ENCODE measurements at regions not wholly inside any gene's neighbourhood (a gene's known extent, or its start where the extent isn't known, plus 50 kb on each side); places are given as distances from the start of the nearest gene placed in this dataset.

DNA sequence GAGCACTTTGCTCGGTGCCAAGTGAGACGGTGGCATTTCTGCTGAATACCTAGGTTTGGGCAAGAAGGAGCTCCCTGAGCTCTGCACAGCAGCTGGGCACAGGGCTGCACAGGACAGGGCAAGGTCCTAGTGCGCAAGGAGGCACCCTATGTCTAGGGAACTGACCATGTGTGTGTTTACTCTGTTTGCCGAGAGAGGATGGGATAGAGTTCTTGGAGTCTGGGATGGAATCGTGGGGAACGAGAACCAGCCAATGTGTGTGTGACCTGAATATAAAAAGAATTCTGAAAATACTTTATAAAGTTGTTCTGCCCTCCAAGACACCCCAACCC, 179.5 kb upstream of the NECTIN1 start:
- Histone ChIP-seq H3K79me2 (ENCODE audit: insufficient read depth, low read length) (no peaks in the 10 kb centered on the region), H3K4me1 (ENCODE audit: control insufficient read depth in 1 of 2, insufficient read depth in 2 of 2, low read length in 2 of 2) (no peaks in the 10 kb centered on the region), H3K27me3 (ENCODE audit: control insufficient read depth in 2 of 2, insufficient read depth in 2 of 2, low read length in 2 of 2) (no peaks in the 10 kb centered on the region), H3K4me2 (replicated peaks; ENCODE audit: extremely low read depth, low read length, poor library complexity, severe bottlenecking) (no peak overlapping the region), H3K36me3 (replicated peaks in 1 of 2; ENCODE audit: control insufficient read depth in 1 of 2, insufficient read depth in 2 of 2, low read length in 2 of 2) (no peaks in the 10 kb centered on the region), H3K9me3 (replicated peaks in 1 of 2; ENCODE audit: control insufficient read depth in 1 of 2, insufficient read depth in 1 of 2, low read length in 2 of 2) (no peaks in the 10 kb centered on the region), H2AFZ (ENCODE audit: insufficient read depth, low read depth, low read length, poor library complexity, severe bottlenecking) (no peak overlapping the region), H3K9ac (ENCODE audit: insufficient read depth, low read length, poor library complexity, severe bottlenecking) (no peak overlapping the region), H4K20me1 (ENCODE audit: insufficient read depth, low read length) (no peaks in the 10 kb centered on the region), H3K4me3 (replicated peaks in 1 of 3; ENCODE audit: low read depth in 2 of 3, low read length in 3 of 3) (no peak overlapping the region), H3K27ac (ENCODE audit: low read depth in 1 of 2, low read length in 2 of 2) (no peak overlapping the region)
- intact Hi-C loops (cut with micrococcal nuclease) = no loop called here
- H3K4me3 Mint-ChIP-seq = no peak overlapping the region
- TF ChIP-seq CTCF (IDR thresholded peaks at IDR 0.05) = no peak
- 56% methylated on average over 4 of the region's 6 CpGs for WGBS (ENCODE audit: insufficient coverage)
- no peaks in the 10 kb centered on the region for H3K36me3 Mint-ChIP-seq
- H3K27ac Mint-ChIP-seq = no peak overlapping the region
- H3K27me3 Mint-ChIP-seq (ENCODE audit: low read depth in 3 of 3) = peaks cover 14 to 18% (median 17%) of the 10 kb centered on the region in 3 donors
- H3K9me3 Mint-ChIP-seq = no peaks in the 10 kb centered on the region
- H3K4me1 Mint-ChIP-seq = no peaks in the 10 kb centered on the region
- DNase-seq = no peak

DNA sequence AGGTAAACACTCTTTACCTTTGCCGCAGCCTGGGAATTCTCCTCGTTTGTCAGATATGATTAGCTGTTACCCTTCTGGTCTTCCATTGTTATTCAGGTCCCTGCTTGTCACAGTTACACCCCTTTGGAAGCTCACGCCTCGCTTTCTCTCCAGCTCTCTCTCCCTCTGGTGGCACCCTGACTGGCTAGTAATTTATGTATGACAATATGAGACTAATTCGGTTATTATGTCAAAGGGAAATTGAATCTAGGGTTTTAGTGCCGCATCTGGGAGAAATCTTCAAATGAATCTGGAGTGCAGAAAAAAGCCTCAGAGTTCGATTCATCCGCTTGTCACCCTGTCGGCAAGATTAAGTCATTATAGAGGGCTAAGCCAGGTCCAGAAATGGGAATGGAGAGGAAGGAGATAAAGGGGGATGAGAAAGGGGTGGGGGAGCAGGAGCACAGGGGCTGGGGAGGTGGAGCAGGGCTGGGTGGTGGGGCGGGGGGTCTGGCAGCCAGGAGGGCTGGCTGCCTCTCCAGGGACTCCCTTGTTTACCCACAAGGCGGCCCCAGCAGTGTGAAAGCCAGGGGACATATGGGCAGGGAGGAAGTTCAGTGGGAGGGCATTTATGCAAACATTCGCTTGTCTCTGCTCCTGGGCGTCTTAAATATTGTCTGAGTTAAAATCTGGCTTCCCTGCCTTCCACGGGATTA, 179.0 kb upstream of the NECTIN1 start:
- no peaks in the 10 kb centered on the region for H3K36me3 ChIP-seq (replicated peaks in 1 of 2; ENCODE audit: control insufficient read depth in 1 of 2, insufficient read depth in 2 of 2, low read length in 2 of 2)
- H3K27ac ChIP-seq (ENCODE audit: low read depth in 1 of 2, low read length in 2 of 2) = no peak overlapping the region
- no peaks in the 10 kb centered on the region for H3K9me3 Mint-ChIP-seq
- no peaks in the 10 kb centered on the region for H3K36me3 Mint-ChIP-seq
- no peak overlapping the region for H3K4me3 ChIP-seq (replicated peaks in 1 of 3; ENCODE audit: low read depth in 2 of 3, low read length in 3 of 3)
- H3K4me1 ChIP-seq (ENCODE audit: control insufficient read depth in 1 of 2, insufficient read depth in 2 of 2, low read length in 2 of 2) = no peaks in the 10 kb centered on the region
- peaks cover 14 to 18% (median 17%) of the 10 kb centered on the region in 3 donors for H3K27me3 Mint-ChIP-seq (ENCODE audit: low read depth in 3 of 3)
- 49% methylated on average over 10 of the region's 14 CpGs for WGBS (ENCODE audit: insufficient coverage)
- H3K27ac Mint-ChIP-seq = no peak overlapping the region
- TF ChIP-seq CTCF (IDR thresholded peaks at IDR 0.05) = no peak
- no peak overlapping the region for H3K9ac ChIP-seq (ENCODE audit: insufficient read depth, low read length, poor library complexity, severe bottlenecking)
- no peaks in the 10 kb centered on the region for H3K79me2 ChIP-seq (ENCODE audit: insufficient read depth, low read length)
- no peak overlapping the region for H3K4me3 Mint-ChIP-seq
- no peaks in the 10 kb centered on the region for H3K9me3 ChIP-seq (replicated peaks in 1 of 2; ENCODE audit: control insufficient read depth in 1 of 2, insufficient read depth in 1 of 2, low read length in 2 of 2)
- no peaks in the 10 kb centered on the region for H3K4me1 Mint-ChIP-seq
- no peak overlapping the region for H2AFZ ChIP-seq (ENCODE audit: insufficient read depth, low read depth, low read length, poor library complexity, severe bottlenecking)
- no peaks in the 10 kb centered on the region for H3K27me3 ChIP-seq (ENCODE audit: control insufficient read depth in 2 of 2, insufficient read depth in 2 of 2, low read length in 2 of 2)
- H3K4me2 ChIP-seq (replicated peaks; ENCODE audit: extremely low read depth, low read length, poor library complexity, severe bottlenecking) = no peak overlapping the region
- no peak for DNase-seq
- intact Hi-C loops (cut with micrococcal nuclease) = no loop called here
- no peaks in the 10 kb centered on the region for H4K20me1 ChIP-seq (ENCODE audit: insufficient read depth, low read length)
